ENCODE measurements at regions not wholly inside any gene's neighbourhood (a gene's known extent, or its start where the extent isn't known, plus 50 kb on each side); places are given as distances from the start of the nearest gene placed in this dataset.

- no peak for DNase-seq (ENCODE audit: low spot score)
- TF ChIP-seq, protein P1, sequence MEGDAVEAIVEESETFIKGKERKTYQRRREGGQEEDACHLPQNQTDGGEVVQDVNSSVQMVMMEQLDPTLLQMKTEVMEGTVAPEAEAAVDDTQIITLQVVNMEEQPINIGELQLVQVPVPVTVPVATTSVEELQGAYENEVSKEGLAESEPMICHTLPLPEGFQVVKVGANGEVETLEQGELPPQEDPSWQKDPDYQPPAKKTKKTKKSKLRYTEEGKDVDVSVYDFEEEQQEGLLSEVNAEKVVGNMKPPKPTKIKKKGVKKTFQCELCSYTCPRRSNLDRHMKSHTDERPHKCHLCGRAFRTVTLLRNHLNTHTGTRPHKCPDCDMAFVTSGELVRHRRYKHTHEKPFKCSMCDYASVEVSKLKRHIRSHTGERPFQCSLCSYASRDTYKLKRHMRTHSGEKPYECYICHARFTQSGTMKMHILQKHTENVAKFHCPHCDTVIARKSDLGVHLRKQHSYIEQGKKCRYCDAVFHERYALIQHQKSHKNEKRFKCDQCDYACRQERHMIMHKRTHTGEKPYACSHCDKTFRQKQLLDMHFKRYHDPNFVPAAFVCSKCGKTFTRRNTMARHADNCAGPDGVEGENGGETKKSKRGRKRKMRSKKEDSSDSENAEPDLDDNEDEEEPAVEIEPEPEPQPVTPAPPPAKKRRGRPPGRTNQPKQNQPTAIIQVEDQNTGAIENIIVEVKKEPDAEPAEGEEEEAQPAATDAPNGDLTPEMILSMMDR (IDR thresholded peaks at IDR 0.05): no peak
- no peak for ATAC-seq (ENCODE audit: low FRiP score)
Measured at GRCh38 chr5:30850866-30851265, 342.6 kb upstream of the CDH6 start.

GRCh38 chr5:30849931-30850710 is 343.4 kb upstream of the CDH6 start:
- DNase-seq (ENCODE audit: low spot score): no peak
- TF ChIP-seq, protein P1 (IDR thresholded peaks at IDR 0.05): no peak
- no peak for ATAC-seq (ENCODE audit: low FRiP score)

DNA sequence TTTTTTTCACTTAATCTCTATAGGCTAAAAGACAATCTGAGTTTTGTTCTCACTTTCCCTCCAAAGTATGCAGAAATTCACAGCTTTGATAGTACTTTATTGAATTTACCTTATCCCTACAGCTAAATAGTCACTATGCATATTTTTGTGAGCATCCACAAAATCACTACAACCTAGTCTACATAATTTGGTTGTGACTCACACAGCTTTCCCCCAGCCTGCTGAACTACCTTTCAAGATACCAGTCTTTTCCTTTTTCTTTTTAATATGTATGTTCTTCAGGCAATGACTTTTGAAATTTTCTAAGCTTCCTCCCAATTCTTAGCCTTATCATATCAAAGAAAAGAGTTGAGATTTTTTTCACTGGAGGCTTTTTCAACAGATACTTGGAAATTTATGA is 347.3 kb upstream of the CDH6 start:
- no peak for ATAC-seq (ENCODE audit: low FRiP score)
- TF ChIP-seq, protein P1 (IDR thresholded peaks at IDR 0.05): no peak
- DNase-seq (ENCODE audit: low spot score): no peak

GRCh38 chr5:30845194-30845593 is 348.3 kb upstream of the CDH6 start:
- ATAC-seq (ENCODE audit: low FRiP score): no peak
- no peak for DNase-seq (ENCODE audit: low spot score)
- TF ChIP-seq, protein P1 (IDR thresholded peaks at IDR 0.05): no peak

GRCh38 chr5:30843541-30843940 is 349.9 kb upstream of the CDH6 start:
- ATAC-seq (ENCODE audit: low FRiP score): no peak
- no peak for DNase-seq (ENCODE audit: low spot score)
- TF ChIP-seq, protein P1 (IDR thresholded peaks at IDR 0.05): no peak

GRCh38 chr5:30839956-30840355 is 353.5 kb upstream of the CDH6 start:
- TF ChIP-seq, protein P1 (IDR thresholded peaks at IDR 0.05): no peak
- ATAC-seq (ENCODE audit: low FRiP score): no peak
- no peak for DNase-seq (ENCODE audit: low spot score)

DNA sequence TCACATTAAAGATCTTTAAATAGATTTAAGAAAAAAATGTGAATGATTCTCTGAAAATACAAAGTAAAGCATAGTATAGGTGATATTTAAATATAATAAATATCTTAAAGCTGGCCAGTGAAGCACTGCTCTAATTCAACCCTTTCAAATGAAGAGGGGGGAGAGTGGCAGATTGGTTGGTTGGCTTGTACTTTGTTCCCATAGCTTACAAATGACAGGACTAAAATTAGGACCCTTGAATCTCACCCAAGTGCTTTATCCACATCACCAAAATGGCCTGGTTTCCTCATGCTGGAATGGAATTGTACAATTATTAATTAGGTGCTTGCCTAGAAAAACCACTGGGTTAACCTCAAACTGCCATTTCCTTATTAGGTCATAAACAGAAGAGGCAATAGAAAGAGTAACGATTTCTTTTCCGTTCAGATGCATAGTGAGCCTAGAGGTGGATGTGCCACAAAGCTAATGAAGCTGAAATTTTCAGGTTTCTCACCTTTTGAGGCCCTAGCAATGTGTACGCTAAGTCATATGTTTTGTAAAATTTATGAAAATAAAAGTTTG is 354.5 kb upstream of the CDH6 start:
- TF ChIP-seq, protein P1 (IDR thresholded peaks at IDR 0.05): no peak
- no peak for DNase-seq (ENCODE audit: low spot score)
- no peak for ATAC-seq (ENCODE audit: low FRiP score)
